ENCODE measurements at regions not wholly inside any gene's neighbourhood (a gene's known extent, or its start where the extent isn't known, plus 50 kb on each side); places are given as distances from the start of the nearest gene placed in this dataset.

GRCh38 chr11:8809939-8810539 lies 101.0 kb upstream of the AKIP1 start:
- peaks cover 5% of the 10 kb centered on the region for H3K27me3 Mint-ChIP-seq (ENCODE audit: insufficient read depth)

DNA sequence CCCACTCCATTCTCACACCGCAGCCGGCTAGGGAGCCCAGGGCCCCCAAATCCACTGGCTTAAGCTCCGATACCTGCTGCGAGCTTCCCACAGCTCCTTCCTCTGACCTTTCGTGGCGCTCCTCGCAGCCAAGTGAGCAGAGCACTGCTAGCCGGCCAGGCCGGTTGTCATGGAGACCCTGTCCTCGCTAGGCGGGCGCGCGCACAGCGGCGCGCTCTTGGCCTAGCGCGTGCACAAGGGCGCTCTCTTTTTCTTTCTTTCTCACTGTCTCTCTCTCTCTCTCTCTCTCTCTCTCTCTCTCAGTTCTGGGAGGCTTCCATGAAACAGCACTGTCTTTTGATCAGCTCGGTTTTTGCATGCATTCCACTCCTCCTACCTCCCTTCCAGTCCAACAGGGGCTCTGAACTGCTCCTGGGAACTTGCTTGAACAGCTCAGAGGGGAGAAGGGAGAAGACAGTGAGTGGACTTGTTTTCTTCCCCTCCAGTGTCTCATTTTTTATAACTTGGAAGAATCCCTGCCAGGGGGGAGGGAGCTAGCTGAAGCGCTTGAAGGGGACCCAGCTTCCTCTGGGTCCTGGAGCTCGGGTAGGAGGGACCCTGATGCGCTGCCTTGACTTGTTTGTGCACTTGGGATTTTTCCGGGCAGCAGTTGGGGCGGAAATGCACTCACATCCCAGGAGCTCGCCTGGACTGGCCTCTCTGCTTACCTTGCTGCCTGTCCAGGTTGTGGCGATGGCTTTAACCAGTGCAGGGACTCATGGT lies 100.3 kb upstream of the AKIP1 start:
- peaks cover 5% of the 10 kb centered on the region for H3K27me3 Mint-ChIP-seq (ENCODE audit: insufficient read depth)
- no peaks in the 10 kb centered on the region; the same call in none of the 2 replicates for H3K4me1 Mint-ChIP-seq (ENCODE audit: low read depth)
- DNase-seq = peak; percentile 83
- peak overlapping the region; percentile 100 for H3K27ac Mint-ChIP-seq
- no peaks in the 10 kb centered on the region for H3K9me3 Mint-ChIP-seq
- peak overlapping the region; percentile 98 for H3K4me3 Mint-ChIP-seq
- peaks cover 4% of the 10 kb centered on the region for H3K36me3 Mint-ChIP-seq (ENCODE audit: low read depth)
- TF ChIP-seq, protein P1, sequence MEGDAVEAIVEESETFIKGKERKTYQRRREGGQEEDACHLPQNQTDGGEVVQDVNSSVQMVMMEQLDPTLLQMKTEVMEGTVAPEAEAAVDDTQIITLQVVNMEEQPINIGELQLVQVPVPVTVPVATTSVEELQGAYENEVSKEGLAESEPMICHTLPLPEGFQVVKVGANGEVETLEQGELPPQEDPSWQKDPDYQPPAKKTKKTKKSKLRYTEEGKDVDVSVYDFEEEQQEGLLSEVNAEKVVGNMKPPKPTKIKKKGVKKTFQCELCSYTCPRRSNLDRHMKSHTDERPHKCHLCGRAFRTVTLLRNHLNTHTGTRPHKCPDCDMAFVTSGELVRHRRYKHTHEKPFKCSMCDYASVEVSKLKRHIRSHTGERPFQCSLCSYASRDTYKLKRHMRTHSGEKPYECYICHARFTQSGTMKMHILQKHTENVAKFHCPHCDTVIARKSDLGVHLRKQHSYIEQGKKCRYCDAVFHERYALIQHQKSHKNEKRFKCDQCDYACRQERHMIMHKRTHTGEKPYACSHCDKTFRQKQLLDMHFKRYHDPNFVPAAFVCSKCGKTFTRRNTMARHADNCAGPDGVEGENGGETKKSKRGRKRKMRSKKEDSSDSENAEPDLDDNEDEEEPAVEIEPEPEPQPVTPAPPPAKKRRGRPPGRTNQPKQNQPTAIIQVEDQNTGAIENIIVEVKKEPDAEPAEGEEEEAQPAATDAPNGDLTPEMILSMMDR (IDR thresholded peaks at IDR 0.05) = no peak

More at GRCh38 chr11:8809939-8810539, 101.0 kb upstream of the AKIP1 start:
- H3K4me1 Mint-ChIP-seq (ENCODE audit: low read depth) = no peaks in the 10 kb centered on the region; the same call in none of the 2 replicates
- peak; percentile 46 for DNase-seq
- H3K27ac Mint-ChIP-seq = peak overlapping the region; percentile 100
- H3K9me3 Mint-ChIP-seq = no peaks in the 10 kb centered on the region
- TF ChIP-seq, protein P1 (IDR thresholded peaks at IDR 0.05) = no peak
- peak overlapping the region; percentile 98 for H3K4me3 Mint-ChIP-seq
- H3K36me3 Mint-ChIP-seq (ENCODE audit: low read depth) = peaks cover 4% of the 10 kb centered on the region

- Mint-ChIP-seq H3K36me3 (ENCODE audit: low read depth) (no peaks in the 10 kb centered on the region; the same call in 1 of the 2 replicates), H3K4me1 (ENCODE audit: low read depth) (no peaks in the 10 kb centered on the region; the same call in none of the 2 replicates), H3K4me3 (peak overlapping the region; percentile 98), H3K9me3 (no peaks in the 10 kb centered on the region), H3K27me3 (ENCODE audit: insufficient read depth) (peaks cover 5% of the 10 kb centered on the region), H3K27ac (peak overlapping the region; percentile 100)
- TF ChIP-seq, protein P1 (IDR thresholded peaks at IDR 0.05) = no peak
- no peak for DNase-seq
Measured at GRCh38 chr11:8811571-8811970, 99.4 kb upstream of the AKIP1 start.

GRCh38 chr11:8812438-8812837 lies 98.6 kb upstream of the AKIP1 start:
- TF ChIP-seq, protein P1 (IDR thresholded peaks at IDR 0.05) = no peak
- no peaks in the 10 kb centered on the region; the same call in none of the 2 replicates for H3K4me1 Mint-ChIP-seq (ENCODE audit: low read depth)
- H3K27ac Mint-ChIP-seq = peak overlapping the region; percentile 37; the same call in 1 of the 2 replicates
- no peaks in the 10 kb centered on the region for H3K36me3 Mint-ChIP-seq (ENCODE audit: low read depth)
- H3K27me3 Mint-ChIP-seq (ENCODE audit: insufficient read depth) = peaks cover 5% of the 10 kb centered on the region
- H3K9me3 Mint-ChIP-seq = no peaks in the 10 kb centered on the region
- no peak overlapping the region for H3K4me3 Mint-ChIP-seq
- no peak for DNase-seq

GRCh38 chr11:8813658-8814057 lies 97.3 kb upstream of the AKIP1 start:
- DNase-seq = peak; percentile 78
- Mint-ChIP-seq H3K9me3 (no peaks in the 10 kb centered on the region), H3K36me3 (ENCODE audit: low read depth) (no peaks in the 10 kb centered on the region), H3K4me3 (no peak overlapping the region), H3K27me3 (ENCODE audit: insufficient read depth) (peaks cover 5% of the 10 kb centered on the region), H3K27ac (no peak overlapping the region), H3K4me1 (ENCODE audit: low read depth) (no peaks in the 10 kb centered on the region; the same call in none of the 2 replicates)
- TF ChIP-seq, protein P1 (IDR thresholded peaks at IDR 0.05) = peak; percentile 97

All from HFFc6 (cell line).